ENCODE measurements at regions not wholly inside any gene's neighbourhood (a gene's known extent, or its start where the extent isn't known, plus 50 kb on each side); places are given as distances from the start of the nearest gene placed in this dataset.
"Not testable (repeated sequence)": the region's sequence is repeated elsewhere in the genome, so short reads cannot be mapped to it uniquely, and the experiment has no call there.

GRCh38 chr2:224106794-224107193 is 67.7 kb upstream of the SERPINE2 start:
- DNase-seq: no peak

GRCh38 chr2:224104668-224105386 is 65.7 kb upstream of the SERPINE2 start:
- DNase-seq: no peak

GRCh38 chr2:224103651-224104050 is 64.6 kb upstream of the SERPINE2 start:
- no peak for DNase-seq

- DNase-seq: no peak
These were observed 63.9 kb upstream of the SERPINE2 start for GRCh38 chr2:224102991-224103390.

GRCh38 chr2:224101820-224102630 is 62.9 kb upstream of the SERPINE2 start:
- no peak for DNase-seq

DNA sequence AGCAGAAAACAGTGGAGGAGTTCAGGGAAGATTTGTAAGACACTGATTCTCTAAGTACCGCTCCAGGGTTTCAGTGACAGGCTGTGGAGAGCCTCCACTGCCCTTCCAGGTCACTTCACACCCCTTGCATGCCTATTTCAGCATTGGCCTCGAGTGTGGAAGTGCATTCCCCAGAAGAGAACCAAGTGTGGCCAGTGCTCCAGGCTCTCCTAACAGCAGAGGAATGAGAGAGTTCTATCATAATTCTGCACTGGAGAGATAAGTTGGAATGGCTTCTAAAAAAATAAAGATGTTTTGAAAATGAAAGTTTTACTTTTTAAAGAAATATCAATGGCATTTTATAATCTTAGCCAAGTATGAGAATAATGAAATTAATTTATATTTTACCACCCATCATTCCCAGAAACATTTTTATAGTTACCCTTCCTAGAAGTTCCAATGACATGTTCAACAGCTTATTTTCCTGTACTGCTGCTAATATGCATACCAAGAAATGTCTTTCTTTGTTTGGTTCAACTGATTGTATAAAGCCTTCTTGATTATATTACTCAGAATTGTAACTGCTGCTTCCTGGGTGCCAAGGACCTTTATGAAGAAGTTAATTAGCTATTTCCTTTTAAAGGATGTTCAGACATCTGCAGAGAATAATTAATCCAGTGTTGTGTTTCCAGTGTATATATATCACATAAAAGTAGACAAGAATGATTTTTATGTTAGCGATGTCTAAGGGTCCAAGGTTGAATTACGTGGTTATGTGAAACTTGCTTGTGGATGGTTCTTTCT is 61.0 kb upstream of the SERPINE2 start:
- no peak for DNase-seq

GRCh38 chr2:224098481-224099230 is 59.6 kb upstream of the SERPINE2 start:
- no peak for DNase-seq

GRCh38 chr2:224094413-224094812 is 55.3 kb upstream of the SERPINE2 start:
- no peak for DNase-seq

GRCh38 chr2:224091671-224092070 is 52.6 kb upstream of the SERPINE2 start:
- not testable (repeated sequence) for DNase-seq

DNA sequence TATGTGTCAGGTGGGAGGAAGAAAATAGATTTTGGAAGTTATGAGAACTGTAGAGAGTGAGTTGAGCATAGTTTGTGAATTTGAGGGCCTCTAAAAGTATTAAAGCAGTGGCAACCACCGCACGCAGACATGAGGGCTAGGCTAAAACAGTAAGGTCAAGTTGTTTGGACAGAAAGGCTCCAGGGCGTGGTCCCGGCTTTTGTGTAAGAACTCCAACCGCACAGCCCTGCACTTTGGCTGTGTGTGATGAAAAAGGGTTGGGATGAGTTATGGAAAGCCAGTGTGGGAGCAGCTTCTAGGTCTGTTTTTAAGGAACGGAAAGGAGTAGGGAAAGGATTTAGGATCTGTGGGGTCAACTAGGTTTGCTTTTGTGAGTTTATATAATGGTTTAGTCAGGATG is 50.5 kb upstream of the SERPINE2 start:
- not testable (repeated sequence) for DNase-seq

All from T-helper 2 cell (primary cell).